Liver (tissue), 8 donors: ENCODE measurements at regions not wholly inside any gene's neighbourhood (a gene's known extent, or its start where the extent isn't known, plus 50 kb on each side); places are given as distances from the start of the nearest gene placed in this dataset.

Experiments used
- DNase-seq: peaks from one replicate; pipeline ENCODE4 v3.0.0-alpha.2; 2017; ENCODE audit warnings: low spot score
- H3K27ac ChIP-seq, 2 donors: one replicate each; pipeline ENCODE4 v1.7.0; 2013; ENCODE audit warnings: inconsistent platforms in 2 of 2, low read length in 2 of 2, control low read depth in 1 of 2, low read depth in 1 of 2, mild to moderate bottlenecking in 1 of 2
- H3K27me3 ChIP-seq, 4 donors: one replicate each; pipeline versions ENCODE4 v1.6.1 to v1.7.0; 2013; ENCODE audit warnings: low read length in 3 of 4, inconsistent platforms in 1 of 4, mild to moderate bottlenecking in 1 of 4, moderate library complexity in 1 of 4; ENCODE audit not compliant: control insufficient read depth in 4 of 4, insufficient read depth in 4 of 4
- H3K36me3 ChIP-seq, 4 donors: one replicate each; pipeline versions ENCODE4 v1.6.1 to v1.7.0; 2013; ENCODE audit warnings: low read length in 3 of 4, mild to moderate bottlenecking in 3 of 4, low read depth in 1 of 4, moderate library complexity in 1 of 4; ENCODE audit not compliant: control insufficient read depth in 4 of 4, insufficient read depth in 3 of 4
- H3K4me1 ChIP-seq, 4 donors: one replicate each; pipeline versions ENCODE4 v1.6.1 to v1.7.0; 2013; ENCODE audit warnings: low read length in 3 of 4, mild to moderate bottlenecking in 3 of 4, moderate library complexity in 1 of 4; ENCODE audit not compliant: control insufficient read depth in 4 of 4, insufficient read depth in 4 of 4
- H3K4me3 ChIP-seq, 3 donors: one replicate each; pipeline versions ENCODE4 v1.6.1 to v1.7.0; 2013; ENCODE audit warnings: low read length in 3 of 3, control low read depth in 1 of 3, low read depth in 1 of 3, mild to moderate bottlenecking in 1 of 3
- H3K9ac ChIP-seq, 2 donors: one replicate each; pipeline ENCODE4 v1.7.0; 2013; ENCODE audit warnings: low read length in 2 of 2, mild to moderate bottlenecking in 2 of 2, moderate library complexity in 2 of 2, control low read depth in 1 of 2, low read depth in 1 of 2
- H3K9me3 ChIP-seq, 4 donors: one replicate each; pipeline versions ENCODE4 v1.6.1 to v1.7.0; 2013; ENCODE audit warnings: low read length in 3 of 4; ENCODE audit not compliant: control insufficient read depth in 4 of 4
- EGR1 ChIP-seq, 2 donors: IDR thresholded peaks; 2 replicates each; pipeline ENCODE4 v1.6.1; 2016 to 2018; ENCODE audit warnings: antibody characterized with exemption in 2 of 2, low read depth in 2 of 2
- FOXA1 ChIP-seq: IDR thresholded peaks from 2 replicates; pipeline ENCODE4 v1.6.1; 2016; ENCODE audit warnings: antibody characterized with exemption
- HNF4G ChIP-seq: IDR thresholded peaks from 2 replicates; pipeline ENCODE4 v1.6.1; 2016; ENCODE audit warnings: antibody characterized with exemption
- JUND ChIP-seq, 2 donors: IDR thresholded peaks; 2 replicates each; pipeline ENCODE4 v1.6.1; 2016; ENCODE audit warnings: antibody characterized with exemption in 2 of 2
- NR2F2 ChIP-seq: IDR thresholded peaks from 2 replicates; pipeline ENCODE4 v1.6.1; 2016; ENCODE audit warnings: antibody characterized with exemption
- RAD21 ChIP-seq, 2 donors: IDR thresholded peaks; 2 replicates each; pipeline ENCODE4 v1.6.1; 2016; ENCODE audit warnings: antibody characterized with exemption in 2 of 2, mild to moderate bottlenecking in 2 of 2
- RXRA ChIP-seq, 2 donors: IDR thresholded peaks; 2 replicates each; pipeline ENCODE4 v1.6.1; 2017 to 2018; ENCODE audit warnings: antibody characterized with exemption in 2 of 2, mild to moderate bottlenecking in 1 of 2
- WGBS: extraction: QIAGEN DNeasy Blood & Tissue Kit; methylation state at CpG from one replicate; pipeline ENCODE4 v1.1.7; 2013; 5-methylcytosine and 5-hydroxymethylcytosine counted together
- TF ChIP-seq, protein P1 (sequence below): fragments of 150-350 bp; IDR thresholded peaks from 2 replicates; pipeline ENCODE4 v1.5.1; 2017; ENCODE audit warnings: improper control_type of control experiment, low read depth, low read length; ENCODE audit not compliant: missing input control
- TF ChIP-seq, protein P2 (sequence below): IDR thresholded peaks from 2 replicates; pipeline ENCODE4 v1.6.1; 2016; ENCODE audit warnings: antibody characterized with exemption
- TF ChIP-seq, protein P3 (sequence below): IDR thresholded peaks from 2 replicates; pipeline ENCODE4 v1.6.1; 2016; ENCODE audit warnings: antibody characterized with exemption
- donor health status: healthy.
- donor health status: healthy.
- donor health status: healthy.
- donor health status: healthy.
- donor health status: healthy.

DNA sequence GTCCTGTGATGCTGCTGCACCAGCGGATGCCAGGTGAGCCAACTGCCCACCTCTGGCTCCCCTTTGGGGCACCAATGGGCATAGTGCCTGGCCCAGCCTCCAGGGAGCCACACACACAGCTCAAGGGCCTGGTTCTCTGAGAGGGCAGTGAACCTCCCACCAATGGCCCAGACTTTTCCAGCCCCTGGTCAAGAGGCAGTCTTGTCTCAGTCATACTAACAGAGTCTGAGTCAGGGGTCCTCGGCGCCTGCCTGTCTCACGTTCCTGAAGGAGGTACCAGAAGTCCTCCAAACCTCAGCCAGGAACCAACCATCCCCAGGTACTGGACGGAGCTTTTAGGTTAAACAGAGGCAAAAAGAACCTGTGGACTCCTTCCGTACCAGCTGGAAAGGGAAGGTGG, 121.1 kb downstream of the C5orf15 start (continued):
- TF ChIP-seq, protein P1, sequence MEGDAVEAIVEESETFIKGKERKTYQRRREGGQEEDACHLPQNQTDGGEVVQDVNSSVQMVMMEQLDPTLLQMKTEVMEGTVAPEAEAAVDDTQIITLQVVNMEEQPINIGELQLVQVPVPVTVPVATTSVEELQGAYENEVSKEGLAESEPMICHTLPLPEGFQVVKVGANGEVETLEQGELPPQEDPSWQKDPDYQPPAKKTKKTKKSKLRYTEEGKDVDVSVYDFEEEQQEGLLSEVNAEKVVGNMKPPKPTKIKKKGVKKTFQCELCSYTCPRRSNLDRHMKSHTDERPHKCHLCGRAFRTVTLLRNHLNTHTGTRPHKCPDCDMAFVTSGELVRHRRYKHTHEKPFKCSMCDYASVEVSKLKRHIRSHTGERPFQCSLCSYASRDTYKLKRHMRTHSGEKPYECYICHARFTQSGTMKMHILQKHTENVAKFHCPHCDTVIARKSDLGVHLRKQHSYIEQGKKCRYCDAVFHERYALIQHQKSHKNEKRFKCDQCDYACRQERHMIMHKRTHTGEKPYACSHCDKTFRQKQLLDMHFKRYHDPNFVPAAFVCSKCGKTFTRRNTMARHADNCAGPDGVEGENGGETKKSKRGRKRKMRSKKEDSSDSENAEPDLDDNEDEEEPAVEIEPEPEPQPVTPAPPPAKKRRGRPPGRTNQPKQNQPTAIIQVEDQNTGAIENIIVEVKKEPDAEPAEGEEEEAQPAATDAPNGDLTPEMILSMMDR = no peak

DNA sequence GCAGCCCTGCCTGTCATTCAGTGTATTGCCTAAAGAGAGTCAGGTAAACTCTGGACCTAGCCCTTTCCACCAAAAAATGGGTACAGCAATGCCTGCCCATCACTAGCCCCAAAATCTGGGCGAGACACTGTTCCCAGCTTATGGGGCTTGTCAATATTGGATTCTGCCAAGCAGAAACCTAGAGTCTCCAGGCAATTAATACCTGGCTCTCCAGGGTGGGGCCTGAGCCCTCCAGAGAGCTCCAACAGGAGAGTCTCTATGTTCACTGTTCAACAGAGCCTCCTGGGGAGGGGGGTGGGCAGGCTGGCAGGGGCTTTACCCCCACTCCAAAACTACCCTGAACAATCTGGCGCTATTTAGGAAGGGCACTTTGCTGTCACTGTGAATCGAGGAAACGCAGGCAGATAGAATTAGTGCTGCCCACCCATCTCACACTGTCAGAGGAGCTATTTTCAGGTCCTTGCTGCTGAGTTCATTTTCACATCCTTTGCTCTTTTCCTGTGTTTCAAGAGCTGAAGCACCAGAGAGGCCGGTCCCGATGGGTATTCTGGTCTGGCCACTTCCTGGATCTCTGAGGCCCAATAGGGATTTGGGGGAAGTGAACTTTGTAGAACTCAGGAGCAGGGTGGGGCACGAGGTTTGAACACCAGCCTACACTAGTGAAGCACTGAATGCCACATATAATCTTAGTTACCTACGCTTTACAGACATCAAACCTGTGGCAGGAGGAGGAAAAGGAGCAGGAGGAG, 121.8 kb downstream of the C5orf15 start:
- TF ChIP-seq, protein P2, sequence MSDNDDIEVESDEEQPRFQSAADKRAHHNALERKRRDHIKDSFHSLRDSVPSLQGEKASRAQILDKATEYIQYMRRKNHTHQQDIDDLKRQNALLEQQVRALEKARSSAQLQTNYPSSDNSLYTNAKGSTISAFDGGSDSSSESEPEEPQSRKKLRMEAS = no peak
- TF ChIP-seq JUND (IDR thresholded peaks at IDR 0.05) = no peak
- TF ChIP-seq, protein P3, sequence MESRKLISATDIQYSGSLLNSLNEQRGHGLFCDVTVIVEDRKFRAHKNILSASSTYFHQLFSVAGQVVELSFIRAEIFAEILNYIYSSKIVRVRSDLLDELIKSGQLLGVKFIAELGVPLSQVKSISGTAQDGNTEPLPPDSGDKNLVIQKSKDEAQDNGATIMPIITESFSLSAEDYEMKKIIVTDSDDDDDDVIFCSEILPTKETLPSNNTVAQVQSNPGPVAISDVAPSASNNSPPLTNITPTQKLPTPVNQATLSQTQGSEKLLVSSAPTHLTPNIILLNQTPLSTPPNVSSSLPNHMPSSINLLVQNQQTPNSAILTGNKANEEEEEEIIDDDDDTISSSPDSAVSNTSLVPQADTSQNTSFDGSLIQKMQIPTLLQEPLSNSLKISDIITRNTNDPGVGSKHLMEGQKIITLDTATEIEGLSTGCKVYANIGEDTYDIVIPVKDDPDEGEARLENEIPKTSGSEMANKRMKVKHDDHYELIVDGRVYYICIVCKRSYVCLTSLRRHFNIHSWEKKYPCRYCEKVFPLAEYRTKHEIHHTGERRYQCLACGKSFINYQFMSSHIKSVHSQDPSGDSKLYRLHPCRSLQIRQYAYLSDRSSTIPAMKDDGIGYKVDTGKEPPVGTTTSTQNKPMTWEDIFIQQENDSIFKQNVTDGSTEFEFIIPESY = no peak
- TF ChIP-seq NR2F2 = no peak
- TF ChIP-seq, protein P1 = no peak
- no peak for TF ChIP-seq RAD21 (IDR thresholded peaks at IDR 0.05)
- TF ChIP-seq EGR1 (IDR thresholded peaks at IDR 0.05; ENCODE audit: low read depth in 2 of 2) = no peak
- no peak for TF ChIP-seq RXRA (IDR thresholded peaks at IDR 0.05)
- TF ChIP-seq FOXA1 = no peak
- TF ChIP-seq HNF4G = no peak
- H3K36me3 ChIP-seq = no peaks in the 10 kb centered on the region
- no peaks in the 10 kb centered on the region for H3K4me1 ChIP-seq
- 76% methylated on average over 8 of the region's 8 CpGs for WGBS
- no peaks in the 10 kb centered on the region for H3K27me3 ChIP-seq
- H3K4me3 ChIP-seq = no peak overlapping the region
- no peak overlapping the region for H3K27ac ChIP-seq
- no peak for DNase-seq
- no peak overlapping the region for H3K9ac ChIP-seq
- H3K9me3 ChIP-seq = no peaks in the 10 kb centered on the region

DNA sequence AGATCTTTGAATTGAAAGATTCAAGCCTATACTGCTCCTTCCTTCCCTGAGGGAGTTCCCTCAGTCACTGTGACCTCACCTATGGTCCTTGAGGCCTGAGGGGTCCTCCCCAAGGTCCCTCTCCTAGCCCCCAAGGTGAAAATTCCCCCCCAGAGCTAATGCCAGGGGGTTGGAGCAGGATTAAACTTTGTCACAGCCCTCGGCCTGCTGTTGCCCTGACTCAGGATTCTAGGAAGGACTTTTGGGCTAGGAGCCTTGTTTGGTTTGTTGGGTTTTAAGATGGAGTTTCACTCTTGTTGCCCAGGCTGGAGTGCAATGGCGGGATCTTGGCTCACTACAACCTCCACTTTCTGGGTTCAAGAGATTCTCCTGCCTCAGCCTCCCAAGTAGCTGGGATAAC, 123.2 kb downstream of the C5orf15 start:
- Histone ChIP-seq H3K9ac (no peak overlapping the region), H3K27me3 (no peaks in the 10 kb centered on the region), H3K27ac (no peak overlapping the region), H3K9me3 (no peaks in the 10 kb centered on the region), H3K4me1 (no peaks in the 10 kb centered on the region), H3K36me3 (no peaks in the 10 kb centered on the region), H3K4me3 (no peak overlapping the region)
- no peak for TF ChIP-seq HNF4G
- no peak for DNase-seq
- WGBS = 94% methylated on average over 2 of the region's 2 CpGs
